ENCODE measurements at regions not wholly inside any gene's neighbourhood (a gene's known extent, or its start where the extent isn't known, plus 50 kb on each side); places are given as distances from the start of the nearest gene placed in this dataset.

- DNase-seq: no peak
Observed at GRCh38 chr9:13524245-13524644, 244.8 kb upstream of the MPDZ start.

GRCh38 chr9:13520069-13520468 lies 240.6 kb upstream of the MPDZ start:
- no peak for DNase-seq

GRCh38 chr9:13513716-13514444 lies 234.4 kb upstream of the MPDZ start:
- DNase-seq: no peak

- DNase-seq: no peak
Observed at GRCh38 chr9:13513286-13513685, 233.8 kb upstream of the MPDZ start.

- no peak for DNase-seq
Observed at GRCh38 chr9:13508681-13509080, 229.2 kb upstream of the MPDZ start.

GRCh38 chr9:13508086-13508485 lies 228.6 kb upstream of the MPDZ start:
- no peak for DNase-seq

GRCh38 chr9:13505797-13506196 lies 226.3 kb upstream of the MPDZ start:
- DNase-seq: no peak

GRCh38 chr9:13503599-13503998 lies 224.1 kb upstream of the MPDZ start:
- DNase-seq: no peak

DNA sequence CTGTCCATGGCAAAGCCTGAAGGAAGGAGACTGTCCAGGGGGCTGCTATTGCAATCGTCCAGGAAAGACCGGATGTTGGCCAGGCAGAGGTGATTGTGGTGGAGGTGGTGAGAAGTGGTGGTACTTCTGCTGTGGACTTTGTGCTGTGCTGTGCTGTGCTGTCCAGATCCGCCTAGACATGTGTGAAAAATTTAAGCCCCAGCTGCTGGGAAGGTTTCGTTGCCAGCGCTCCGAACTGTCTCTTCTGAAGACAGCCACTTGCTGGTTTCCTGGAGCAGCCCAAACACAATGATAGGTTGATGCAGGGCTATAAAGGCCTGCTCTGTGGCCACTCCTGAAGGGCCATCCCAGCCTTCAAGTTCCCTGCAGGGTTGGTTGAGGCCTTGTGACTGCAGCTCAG lies 223.0 kb upstream of the MPDZ start:
- DNase-seq: no peak

DNA sequence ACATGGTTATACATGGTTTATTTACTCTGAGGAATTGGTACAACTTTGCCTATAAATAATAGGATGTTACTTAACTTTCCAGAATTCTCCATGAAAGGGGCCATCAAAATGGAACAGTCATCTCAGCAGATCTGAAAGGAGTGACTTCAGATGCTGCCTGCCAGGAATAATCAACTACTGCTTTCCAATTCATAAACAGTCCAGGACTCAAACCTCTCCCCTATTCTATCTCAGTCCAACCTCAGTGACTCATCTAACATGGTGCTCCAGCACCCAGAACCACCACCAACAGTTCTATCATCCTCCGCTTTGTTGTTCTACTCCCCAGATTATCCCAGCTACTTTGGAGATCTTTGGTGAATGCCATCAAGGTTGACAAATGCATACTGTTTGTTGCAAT lies 221.5 kb upstream of the MPDZ start:
- DNase-seq: no peak

DNA sequence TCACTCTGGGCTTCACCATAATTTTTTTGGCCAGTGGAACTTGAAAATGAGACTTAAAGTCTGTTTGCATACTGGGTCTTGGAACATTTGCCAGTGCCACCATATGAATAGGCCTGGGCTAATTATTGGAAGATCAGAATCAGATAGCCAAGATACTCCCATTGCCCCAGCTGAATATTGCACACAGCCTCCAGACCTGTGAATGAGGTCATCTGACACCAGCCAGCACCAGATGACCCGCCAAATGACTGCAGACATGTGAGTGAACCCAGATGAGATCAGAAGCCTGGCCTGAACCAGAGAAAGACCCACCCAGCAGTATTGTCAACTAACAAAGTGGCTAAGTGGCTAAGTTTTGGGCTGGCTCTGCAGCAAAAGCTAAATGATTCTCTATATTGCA lies 220.5 kb upstream of the MPDZ start:
- DNase-seq: no peak

DNA sequence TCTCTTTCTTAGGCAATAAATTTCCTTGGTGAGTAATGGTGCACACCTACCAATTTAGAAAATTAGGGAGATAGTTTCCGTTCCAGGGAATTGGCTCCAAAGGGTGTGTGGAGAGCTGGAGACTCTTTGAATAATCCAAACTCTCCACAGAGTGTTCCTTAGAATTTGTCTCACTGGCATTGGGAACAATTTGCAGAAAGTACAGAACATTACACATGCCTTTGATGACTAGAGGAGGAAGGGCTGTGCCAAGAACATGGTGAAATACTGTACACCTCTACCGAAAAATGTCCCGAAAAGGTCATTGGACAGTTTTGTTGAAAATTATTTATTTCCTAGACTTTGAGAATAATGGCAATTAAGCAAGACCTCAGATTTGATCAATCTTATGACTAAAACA lies 214.2 kb upstream of the MPDZ start:
- no peak for DNase-seq

DNA sequence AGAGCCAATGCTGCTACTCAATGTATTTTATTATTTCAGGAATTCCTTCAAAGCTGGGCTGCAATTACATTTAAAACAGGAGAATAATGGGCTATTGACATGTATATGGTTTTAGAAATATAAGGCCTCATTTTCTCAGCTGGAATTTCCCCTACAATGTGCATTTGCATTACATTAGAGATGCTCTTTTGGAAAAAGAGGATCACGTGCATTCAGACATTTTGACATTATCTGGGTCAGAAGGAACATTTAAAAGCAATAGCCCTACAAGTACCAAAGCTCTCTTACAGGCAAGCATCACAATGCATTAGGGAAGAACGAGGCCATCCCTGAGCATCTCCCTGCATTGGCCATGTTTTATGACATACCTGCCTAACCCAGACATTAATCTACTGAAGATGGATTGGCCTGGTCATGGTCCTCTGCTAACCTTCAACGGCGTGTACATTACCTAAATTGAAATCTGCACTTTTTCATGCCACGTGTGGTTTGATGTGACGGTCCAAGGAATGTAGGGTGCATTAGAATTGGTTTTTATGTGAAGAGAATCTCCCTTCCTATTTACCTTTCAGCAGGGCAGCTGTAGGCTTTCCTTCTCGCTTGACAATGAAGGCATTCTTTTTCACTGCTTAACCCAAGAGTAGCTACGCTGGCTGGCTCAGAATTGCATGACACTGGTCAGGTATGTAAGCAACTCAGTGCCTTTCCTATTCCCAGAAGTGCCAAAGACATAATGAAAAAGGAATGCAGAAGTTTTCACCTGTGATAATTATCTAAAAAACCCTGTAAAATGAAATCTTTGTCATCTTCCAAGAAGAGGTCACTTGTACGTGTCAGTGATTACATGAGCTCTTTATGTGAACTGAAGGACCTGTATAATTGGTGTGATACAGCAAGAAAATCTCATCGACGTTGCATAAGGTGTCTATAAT lies 212.3 kb upstream of the MPDZ start:
- no peak for DNase-seq

DNA sequence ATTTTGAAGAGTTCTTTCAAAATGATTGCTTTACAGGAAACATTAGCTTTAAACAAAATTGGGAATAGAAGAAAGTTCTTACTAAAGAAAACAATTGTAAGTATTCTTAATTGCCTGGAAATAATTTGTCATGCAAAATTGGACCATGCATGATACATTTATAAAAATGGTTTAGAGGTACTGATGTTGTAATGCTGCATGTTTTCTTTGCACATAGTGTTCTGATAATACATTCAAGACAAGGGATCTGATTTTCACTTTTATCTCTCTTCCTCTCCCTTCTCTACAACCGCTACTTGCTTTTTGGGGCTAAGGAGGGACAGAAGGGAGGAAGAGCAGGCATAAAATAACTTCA lies 211.6 kb upstream of the MPDZ start:
- DNase-seq: no peak

DNA sequence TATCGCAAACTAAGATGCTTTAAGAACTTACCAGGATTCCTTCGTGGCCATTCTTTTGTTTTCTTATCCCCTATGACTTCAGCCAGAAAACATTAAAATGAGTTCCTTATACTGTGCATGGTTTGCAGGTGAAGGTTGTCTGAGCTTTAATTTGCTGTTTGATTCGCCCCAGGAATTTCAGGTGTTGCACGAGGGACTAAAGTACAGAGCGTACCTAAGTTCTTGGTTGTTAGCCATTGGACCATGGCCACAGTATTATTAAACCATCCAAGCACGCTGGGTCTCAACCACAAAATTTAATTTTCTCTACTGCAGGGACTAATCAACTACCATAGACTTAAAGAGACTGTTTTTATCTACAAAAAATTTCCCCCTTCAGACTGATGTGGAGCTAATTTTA lies 208.4 kb upstream of the MPDZ start:
- DNase-seq: no peak

- no peak for DNase-seq
Observed at GRCh38 chr9:13487498-13487897, 208.0 kb upstream of the MPDZ start.

DNA sequence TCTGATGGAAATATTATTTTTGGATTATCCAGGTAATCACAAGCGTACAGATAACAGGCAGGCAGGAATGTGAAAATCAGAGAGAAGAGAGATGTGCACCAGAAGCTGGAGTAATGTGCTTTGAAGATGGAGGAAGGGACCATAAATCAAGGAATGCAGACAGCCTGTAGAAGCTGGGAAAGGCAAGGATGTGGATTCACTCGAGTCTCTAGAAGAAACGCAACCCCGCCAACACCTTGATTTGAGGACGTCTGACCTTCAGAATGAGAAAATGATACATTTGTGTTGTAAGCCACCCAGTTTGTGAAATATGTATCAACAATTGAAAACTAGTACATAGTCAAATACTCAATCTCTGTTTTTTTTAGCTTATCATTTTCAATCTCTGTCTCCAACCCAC lies 207.6 kb upstream of the MPDZ start:
- DNase-seq: no peak

DNA sequence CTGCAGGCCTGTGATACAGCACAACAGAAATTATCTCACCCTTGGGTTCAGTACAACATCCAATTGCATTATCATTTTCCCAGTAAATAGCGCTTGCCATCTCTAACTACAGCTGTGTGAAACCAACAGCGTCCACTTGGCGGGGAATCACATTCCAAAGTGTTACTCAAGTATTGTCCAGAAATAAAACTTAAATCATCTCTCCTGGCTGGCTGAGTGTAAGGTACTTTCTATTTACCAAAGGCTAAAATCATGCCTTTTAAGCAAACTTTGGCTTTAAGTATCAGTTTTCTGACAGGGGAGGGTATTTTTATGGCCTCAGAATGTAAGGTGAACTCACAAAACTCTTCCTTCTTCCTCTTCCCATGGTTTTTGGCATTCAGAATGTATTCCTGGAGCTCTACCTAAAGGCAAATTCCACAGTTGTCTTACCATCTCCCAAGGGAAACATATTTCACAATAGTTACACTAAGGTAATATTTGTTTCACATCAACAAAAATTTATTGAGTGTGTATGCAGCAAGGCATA lies 205.6 kb upstream of the MPDZ start:
- no peak for DNase-seq

GRCh38 chr9:13484186-13484585 lies 204.7 kb upstream of the MPDZ start:
- DNase-seq: no peak

GRCh38 chr9:13481274-13481673 lies 201.8 kb upstream of the MPDZ start:
- DNase-seq: no peak

- DNase-seq: no peak
Observed at GRCh38 chr9:13480693-13481092, 201.2 kb upstream of the MPDZ start.

- no peak for DNase-seq
Observed at GRCh38 chr9:13479096-13479495, 199.6 kb upstream of the MPDZ start.

GRCh38 chr9:13478639-13479038 lies 199.1 kb upstream of the MPDZ start:
- no peak for DNase-seq

- no peak for DNase-seq
Observed at GRCh38 chr9:13478160-13478559, 198.7 kb upstream of the MPDZ start.

Measured in activated CD4-positive, alpha-beta T cell treated with anti-CD3 and anti-CD28 coated beads, Interleukin-10, Interleukin-2, amounts not matched to agents 100 ng/mL and 50 ng/mL, durations not matched to agents 16 hours and 8 hours (primary cell).